ENCODE measurements at regions not wholly inside any gene's neighbourhood (a gene's known extent, or its start where the extent isn't known, plus 50 kb on each side); places are given as distances from the start of the nearest gene placed in this dataset.

GRCh38 chrX:125762954-125763353 is 403.1 kb downstream of the DCAF12L2 start:
- no peak for TF ChIP-seq Cebpa-rat (IDR thresholded peaks at IDR 0.05)
- Histone ChIP-seq H3K36me3 (no peaks in the 10 kb centered on the region), H4K20me1 (no peaks in the 10 kb centered on the region; a peak in 1 of 22 replicates), H3K4me1 (no peaks in the 10 kb centered on the region), H3K27me3 (peaks cover 23 to 56% (median 42%) of the 10 kb centered on the region in 11 experiments; a peak in 21 of 22 replicates), H3K9ac (no peak overlapping the region), H3K4me2 (no peak overlapping the region), H3K9me3 (replicated peaks in 1 of 11) (peaks cover 15 to 42% (median 23%) of the 10 kb centered on the region in 11 experiments), H3K4me3 (no peak overlapping the region), H3K27ac (no peak overlapping the region)

- Histone ChIP-seq H3K9me3 (replicated peaks in 1 of 11) (peaks cover 15 to 31% (median 22%) of the 10 kb centered on the region in 11 experiments), H3K4me3 (no peak overlapping the region), H4K20me1 (0 out of 22 replicates have a peak, but pooled peaks cover 0 to 3% (median 0%) of the 10 kb centered on the region in 11 experiments), H3K9ac (no peak overlapping the region), H3K27me3 (peaks cover 27 to 64% (median 54%) of the 10 kb centered on the region in 11 experiments), H3K36me3 (no peaks in the 10 kb centered on the region), H3K27ac (no peak overlapping the region), H3K4me1 (no peaks in the 10 kb centered on the region), H3K4me2 (no peak overlapping the region)
- no peak for TF ChIP-seq Cebpa-rat (IDR thresholded peaks at IDR 0.05)
These were observed 400.7 kb downstream of the DCAF12L2 start for GRCh38 chrX:125765347-125765746.

GRCh38 chrX:125769628-125770027 is 396.5 kb downstream of the DCAF12L2 start:
- Histone ChIP-seq H3K4me1 (no peaks in the 10 kb centered on the region), H3K27me3 (peaks cover 37 to 90% (median 82%) of the 10 kb centered on the region in 11 experiments), H3K4me3 (no peak overlapping the region), H3K9me3 (replicated peaks in 1 of 11) (peaks cover 0 to 4% (median 0%) of the 10 kb centered on the region in 11 experiments; a peak in 2 of 22 replicates), H3K4me2 (no peak overlapping the region), H3K36me3 (no peaks in the 10 kb centered on the region), H4K20me1 (peaks cover 0 to 3% (median 0%) of the 10 kb centered on the region in 11 experiments; a peak in 1 of 22 replicates), H3K27ac (no peak overlapping the region), H3K9ac (no peak overlapping the region)
- TF ChIP-seq Cebpa-rat (IDR thresholded peaks at IDR 0.05) = no peak

GRCh38 chrX:125778261-125778660 is 387.8 kb downstream of the DCAF12L2 start:
- no peaks in the 10 kb centered on the region for H3K9me3 ChIP-seq (replicated peaks in 1 of 11)
- no peaks in the 10 kb centered on the region for H3K36me3 ChIP-seq
- TF ChIP-seq Cebpa-rat (IDR thresholded peaks at IDR 0.05) = no peak
- H3K9ac ChIP-seq = no peak overlapping the region
- peaks cover 65 to 91% (median 84%) of the 10 kb centered on the region in 11 experiments for H3K27me3 ChIP-seq
- H3K4me3 ChIP-seq = no peak overlapping the region
- no peaks in the 10 kb centered on the region; a peak in 2 of 22 replicates for H4K20me1 ChIP-seq
- H3K4me2 ChIP-seq = no peak overlapping the region
- no peaks in the 10 kb centered on the region for H3K4me1 ChIP-seq
- no peak overlapping the region for H3K27ac ChIP-seq

- no peaks in the 10 kb centered on the region for H3K36me3 ChIP-seq
- no peak overlapping the region for H3K27ac ChIP-seq
- H3K9me3 ChIP-seq (replicated peaks in 1 of 11) = no peaks in the 10 kb centered on the region
- no peak for TF ChIP-seq Cebpa-rat (IDR thresholded peaks at IDR 0.05)
- peaks cover 68 to 91% (median 88%) of the 10 kb centered on the region in 11 experiments for H3K27me3 ChIP-seq
- no peak overlapping the region for H3K4me2 ChIP-seq
- H4K20me1 ChIP-seq = no peaks in the 10 kb centered on the region; a peak in 2 of 22 replicates
- no peak overlapping the region for H3K4me3 ChIP-seq
- no peak overlapping the region for H3K9ac ChIP-seq
- no peaks in the 10 kb centered on the region for H3K4me1 ChIP-seq
These were observed 383.9 kb downstream of the DCAF12L2 start for GRCh38 chrX:125782184-125782583.

- no peaks in the 10 kb centered on the region for H3K36me3 ChIP-seq
- H3K4me3 ChIP-seq = no peak overlapping the region
- H3K27ac ChIP-seq = no peak overlapping the region
- H3K27me3 ChIP-seq = peaks cover 57 to 81% (median 73%) of the 10 kb centered on the region in 11 experiments
- H4K20me1 ChIP-seq = no peaks in the 10 kb centered on the region; a peak in 2 of 22 replicates
- H3K9me3 ChIP-seq (replicated peaks in 1 of 11) = peaks cover 0 to 5% (median 0%) of the 10 kb centered on the region in 11 experiments; a peak in 1 of 22 replicates
- H3K9ac ChIP-seq = no peak overlapping the region
- no peak overlapping the region for H3K4me2 ChIP-seq
- no peak for TF ChIP-seq Cebpa-rat (IDR thresholded peaks at IDR 0.05)
- H3K4me1 ChIP-seq = no peaks in the 10 kb centered on the region
These were observed 379.8 kb downstream of the DCAF12L2 start for GRCh38 chrX:125786316-125786715.

GRCh38 chrX:125791787-125792186 is 374.3 kb downstream of the DCAF12L2 start:
- no peaks in the 10 kb centered on the region for H3K4me1 ChIP-seq
- peaks cover 0 to 5% (median 0%) of the 10 kb centered on the region in 11 experiments; a peak in 2 of 22 replicates for H3K9me3 ChIP-seq (replicated peaks in 1 of 11)
- H3K36me3 ChIP-seq = no peaks in the 10 kb centered on the region
- H4K20me1 ChIP-seq = no peaks in the 10 kb centered on the region
- H3K9ac ChIP-seq = no peak overlapping the region
- no peak overlapping the region for H3K4me2 ChIP-seq
- H3K4me3 ChIP-seq = no peak overlapping the region
- H3K27ac ChIP-seq = no peak overlapping the region
- TF ChIP-seq Cebpa-rat (IDR thresholded peaks at IDR 0.05) = no peak
- peaks cover 55 to 81% (median 74%) of the 10 kb centered on the region in 11 experiments; a peak in 21 of 22 replicates for H3K27me3 ChIP-seq

- no peak overlapping the region for H3K4me3 ChIP-seq
These were observed 355.2 kb downstream of the DCAF12L2 start for GRCh38 chrX:125810856-125811255.

GRCh38 chrX:125826080-125826479 is 340.0 kb downstream of the DCAF12L2 start:
- peaks cover 5 to 14% (median 9%) of the 10 kb centered on the region in 11 experiments; a peak in 17 of 22 replicates for H3K9me3 ChIP-seq (replicated peaks in 1 of 11)
- peaks cover 16 to 85% (median 63%) of the 10 kb centered on the region in 11 experiments; a peak in 20 of 22 replicates for H3K27me3 ChIP-seq
- H3K27ac ChIP-seq = no peak overlapping the region
- no peaks in the 10 kb centered on the region for H4K20me1 ChIP-seq
- H3K9ac ChIP-seq = no peak overlapping the region
- H3K4me2 ChIP-seq = no peak overlapping the region
- peaks cover 0 to 4% (median 0%) of the 10 kb centered on the region in 10 experiments; a peak in 1 of 20 replicates for H3K4me1 ChIP-seq
- H3K36me3 ChIP-seq = no peaks in the 10 kb centered on the region
- no peak for TF ChIP-seq Cebpa-rat (IDR thresholded peaks at IDR 0.05)
- no peak overlapping the region for H3K4me3 ChIP-seq

More at GRCh38 chrX:125810856-125811255, 355.2 kb downstream of the DCAF12L2 start:
- no peak overlapping the region for H3K4me2 ChIP-seq
- no peak overlapping the region for H3K9ac ChIP-seq
- no peaks in the 10 kb centered on the region; a peak in 1 of 22 replicates for H3K9me3 ChIP-seq (replicated peaks in 1 of 11)
- H3K36me3 ChIP-seq = no peaks in the 10 kb centered on the region
- H4K20me1 ChIP-seq = no peaks in the 10 kb centered on the region; a peak in 2 of 22 replicates
- peaks cover 10 to 75% (median 57%) of the 10 kb centered on the region in 11 experiments; a peak in 19 of 22 replicates for H3K27me3 ChIP-seq
- no peak for TF ChIP-seq Cebpa-rat (IDR thresholded peaks at IDR 0.05)
- no peaks in the 10 kb centered on the region for H3K4me1 ChIP-seq
- no peak overlapping the region for H3K27ac ChIP-seq
